MM.1S (cell line): ENCODE measurements at regions not wholly inside any gene's neighbourhood (a gene's known extent, or its start where the extent isn't known, plus 50 kb on each side); places are given as distances from the start of the nearest gene placed in this dataset.

ENCODE experiments used
- DNase-seq: peaks from one replicate; pipeline ENCODE4 v3.0.0-alpha.2; 2015
- H2AFZ ChIP-seq: fragments of 300-600 bp; sonication (generic); 2 replicates; pipeline ENCODE4 v1.6.0; 2016; ENCODE audit warnings: antibody characterized with exemption, low read length
- H3F3A ChIP-seq: fragments of 300-600 bp; sonication (generic); 2 replicates; pipeline ENCODE4 v1.6.1; 2016; ENCODE audit warnings: mild to moderate bottlenecking, antibody characterized with exemption, low read length, moderate library complexity, mixed read lengths; ENCODE audit not compliant: insufficient read depth
- H3K27ac ChIP-seq: fragments of 300-600 bp; sonication (generic); 2 replicates; pipeline ENCODE4 v1.5.1; 2016; ENCODE audit warnings: mild to moderate bottlenecking, low read length
- H3K27me3 ChIP-seq: fragments of 300-600 bp; sonication (generic); replicated peaks from 2 replicates; pipeline ENCODE4 v1.6.0; 2016; ENCODE audit warnings: low read length; ENCODE audit not compliant: insufficient read depth
- H3K36me3 ChIP-seq: fragments of 300-600 bp; sonication (generic); replicated peaks from 2 replicates; pipeline ENCODE4 v1.6.1; 2016; ENCODE audit warnings: mild to moderate bottlenecking, low read length, mixed read lengths; ENCODE audit not compliant: insufficient read depth
- H3K4me1 ChIP-seq: fragments of 300-600 bp; sonication (generic); 2 replicates; pipeline ENCODE4 v1.6.1; 2016; ENCODE audit warnings: low read length, mixed read lengths
- H3K4me2 ChIP-seq: fragments of 300-600 bp; sonication (generic); 2 replicates; pipeline ENCODE4 v1.6.0; 2016; ENCODE audit warnings: low read depth, low read length
- H3K4me3 ChIP-seq: fragments of 300-600 bp; sonication (generic); 2 replicates; pipeline ENCODE4 v1.5.1; 2016; ENCODE audit warnings: low read length, mixed read lengths
- H3K79me2 ChIP-seq: fragments of 300-600 bp; sonication (generic); 2 replicates; pipeline ENCODE4 v1.6.1; 2016; ENCODE audit warnings: mixed run types, low read length, mixed read lengths
- H3K9ac ChIP-seq: fragments of 300-600 bp; sonication (generic); 2 replicates; pipeline ENCODE4 v1.6.1; 2016; ENCODE audit warnings: low read length, mixed read lengths
- H3K9me2 ChIP-seq: fragments of 300-600 bp; sonication (generic); replicated peaks from 2 replicates; pipeline ENCODE4 v1.6.1; 2016; ENCODE audit warnings: mild to moderate bottlenecking, low read length, mixed read lengths; ENCODE audit not compliant: insufficient read depth
- H3K9me3 ChIP-seq: fragments of 300-600 bp; sonication (generic); replicated peaks from 2 replicates; pipeline ENCODE4 v1.6.1; 2016; ENCODE audit warnings: mild to moderate bottlenecking, low read length, mixed read lengths; ENCODE audit not compliant: insufficient read depth
- H4K20me1 ChIP-seq: fragments of 300-600 bp; sonication (generic); 2 replicates; pipeline ENCODE4 v1.6.1; 2016; ENCODE audit warnings: mild to moderate bottlenecking, low read length, moderate library complexity, mixed read lengths; ENCODE audit not compliant: insufficient read depth
- EZH2 ChIP-seq: fragments of 300-600 bp; sonication (generic); optimal IDR thresholded peaks from 2 replicates; pipeline ENCODE3; 2017; ENCODE audit warnings: low read depth, mild to moderate bottlenecking, antibody characterized with exemption, low read length, mixed read lengths
- EZH2phosphoT487 ChIP-seq: fragments of 300-600 bp; sonication (generic); IDR thresholded peaks from 2 replicates; pipeline ENCODE4 v1.6.1; 2018; ENCODE audit warnings: antibody characterized with exemption, low read length
- TF ChIP-seq, protein P1 (sequence below): fragments of 300-600 bp; sonication (generic); IDR thresholded peaks from 2 replicates; pipeline ENCODE4 v1.5.1; 2016; ENCODE audit warnings: antibody characterized with exemption, low read length, mixed read lengths

DNA sequence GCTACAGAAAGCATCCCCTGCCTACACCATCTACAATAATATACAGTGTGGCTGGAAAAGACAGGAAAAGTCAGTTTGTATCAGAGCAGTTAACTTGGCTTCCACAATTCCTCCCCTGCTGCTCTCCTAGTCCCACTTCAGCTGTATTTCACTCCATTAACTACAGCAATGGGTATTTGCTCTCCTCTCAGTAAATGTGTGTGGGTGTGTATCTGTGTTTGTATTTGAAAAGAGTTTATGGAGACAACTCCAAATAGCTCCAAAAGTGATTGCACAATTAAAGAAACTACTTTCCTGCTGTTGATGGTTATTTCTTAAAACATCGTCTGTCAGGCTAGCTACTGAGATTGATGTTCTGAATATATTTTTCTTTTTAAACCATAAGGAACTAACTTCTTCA lies 333.7 kb upstream of the FIGN start:
- no peaks in the 10 kb centered on the region for H3K36me3 ChIP-seq
- no peaks in the 10 kb centered on the region for H3K9me3 ChIP-seq
- H2AFZ ChIP-seq = no peak overlapping the region
- H3K4me1 ChIP-seq = peaks cover 11% of the 10 kb centered on the region
- H4K20me1 ChIP-seq = no peaks in the 10 kb centered on the region
- H3K4me3 ChIP-seq = no peak overlapping the region
- H3F3A ChIP-seq = no peaks in the 10 kb centered on the region
- no peak overlapping the region for H3K27ac ChIP-seq
- H3K79me2 ChIP-seq = no peaks in the 10 kb centered on the region
- H3K4me2 ChIP-seq = no peak overlapping the region
- TF ChIP-seq EZH2 (no peak), EZH2phosphoT487 (no peak)
- TF ChIP-seq, protein P1, sequence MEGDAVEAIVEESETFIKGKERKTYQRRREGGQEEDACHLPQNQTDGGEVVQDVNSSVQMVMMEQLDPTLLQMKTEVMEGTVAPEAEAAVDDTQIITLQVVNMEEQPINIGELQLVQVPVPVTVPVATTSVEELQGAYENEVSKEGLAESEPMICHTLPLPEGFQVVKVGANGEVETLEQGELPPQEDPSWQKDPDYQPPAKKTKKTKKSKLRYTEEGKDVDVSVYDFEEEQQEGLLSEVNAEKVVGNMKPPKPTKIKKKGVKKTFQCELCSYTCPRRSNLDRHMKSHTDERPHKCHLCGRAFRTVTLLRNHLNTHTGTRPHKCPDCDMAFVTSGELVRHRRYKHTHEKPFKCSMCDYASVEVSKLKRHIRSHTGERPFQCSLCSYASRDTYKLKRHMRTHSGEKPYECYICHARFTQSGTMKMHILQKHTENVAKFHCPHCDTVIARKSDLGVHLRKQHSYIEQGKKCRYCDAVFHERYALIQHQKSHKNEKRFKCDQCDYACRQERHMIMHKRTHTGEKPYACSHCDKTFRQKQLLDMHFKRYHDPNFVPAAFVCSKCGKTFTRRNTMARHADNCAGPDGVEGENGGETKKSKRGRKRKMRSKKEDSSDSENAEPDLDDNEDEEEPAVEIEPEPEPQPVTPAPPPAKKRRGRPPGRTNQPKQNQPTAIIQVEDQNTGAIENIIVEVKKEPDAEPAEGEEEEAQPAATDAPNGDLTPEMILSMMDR = no peak
- no peaks in the 10 kb centered on the region for H3K9me2 ChIP-seq
- no peaks in the 10 kb centered on the region for H3K27me3 ChIP-seq
- H3K9ac ChIP-seq = no peak overlapping the region
- no peak for DNase-seq

GRCh38 chr2:164068063-164068462 lies 332.3 kb upstream of the FIGN start:
- no peak overlapping the region for H2AFZ ChIP-seq

DNA sequence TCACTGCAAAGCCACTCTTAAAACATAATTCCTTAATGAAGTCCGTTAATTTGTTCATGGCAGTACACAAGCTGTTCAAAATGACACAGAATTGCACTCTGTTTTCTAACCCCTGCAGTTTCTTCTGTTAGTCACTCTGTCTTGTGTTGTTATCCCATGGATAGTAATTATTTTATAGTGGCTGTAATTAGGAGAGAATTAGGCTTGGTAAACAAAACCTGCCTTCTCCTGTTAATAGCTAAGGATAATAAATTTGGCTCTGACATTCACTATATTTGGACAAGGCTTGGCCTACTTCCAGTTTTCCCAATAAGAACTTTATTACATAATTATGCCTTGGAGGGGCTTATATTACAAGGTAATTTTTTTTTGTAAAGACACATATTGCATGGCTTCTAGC lies 330.3 kb upstream of the FIGN start:
- H2AFZ ChIP-seq = no peak overlapping the region
- H3K9ac ChIP-seq = no peak overlapping the region
- TF ChIP-seq, protein P1 = no peak
- no peak for TF ChIP-seq EZH2
- no peak for TF ChIP-seq EZH2phosphoT487
- no peaks in the 10 kb centered on the region for H3F3A ChIP-seq
- DNase-seq = no peak
- no peaks in the 10 kb centered on the region for H3K27me3 ChIP-seq
- H3K79me2 ChIP-seq = no peaks in the 10 kb centered on the region
- H3K4me2 ChIP-seq = no peak overlapping the region
- H3K4me1 ChIP-seq = peaks cover 11% of the 10 kb centered on the region
- H3K36me3 ChIP-seq = no peaks in the 10 kb centered on the region
- no peaks in the 10 kb centered on the region for H3K9me3 ChIP-seq
- H4K20me1 ChIP-seq = no peaks in the 10 kb centered on the region
- H3K9me2 ChIP-seq = no peaks in the 10 kb centered on the region
- no peak overlapping the region for H3K4me3 ChIP-seq
- H3K27ac ChIP-seq = no peak overlapping the region

More at GRCh38 chr2:164068063-164068462, 332.3 kb upstream of the FIGN start:
- Histone ChIP-seq H3K9me3 (no peaks in the 10 kb centered on the region), H3K79me2 (no peaks in the 10 kb centered on the region), H3K36me3 (no peaks in the 10 kb centered on the region), H3K4me3 (no peak overlapping the region), H4K20me1 (no peaks in the 10 kb centered on the region), H3K9me2 (no peaks in the 10 kb centered on the region), H3K4me2 (no peak overlapping the region), H3K27ac (no peak overlapping the region), H3K9ac (no peak overlapping the region), H3F3A (no peaks in the 10 kb centered on the region), H3K4me1 (peaks cover 11% of the 10 kb centered on the region), H3K27me3 (no peaks in the 10 kb centered on the region)
- DNase-seq = no peak
- TF ChIP-seq EZH2phosphoT487 (no peak), EZH2 (no peak)
- TF ChIP-seq, protein P1 = no peak

DNA sequence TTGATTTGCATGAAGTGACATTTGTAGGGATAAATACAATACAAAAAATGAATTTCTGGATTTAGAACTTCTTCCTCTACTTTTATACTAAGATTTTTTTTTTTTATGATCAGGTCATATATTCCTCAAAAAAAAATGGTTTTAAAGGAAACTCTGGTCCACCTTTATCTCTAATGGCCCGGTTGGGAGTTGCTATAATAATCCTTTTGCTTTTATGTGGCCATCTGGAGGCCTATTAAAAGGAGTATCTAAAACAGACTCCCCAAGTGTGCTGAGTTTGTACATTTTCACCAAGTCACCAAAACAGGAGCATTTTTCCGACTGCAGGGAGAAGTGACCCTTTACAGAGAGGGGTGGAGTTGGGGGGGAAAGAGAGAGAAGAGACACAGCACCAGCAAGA lies 329.2 kb upstream of the FIGN start:
- TF ChIP-seq EZH2phosphoT487 (no peak), EZH2 (no peak)
- TF ChIP-seq, protein P1 = no peak
- peaks cover 11% of the 10 kb centered on the region for H3K4me1 ChIP-seq
- no peaks in the 10 kb centered on the region for H3K36me3 ChIP-seq
- H3K9me2 ChIP-seq = no peaks in the 10 kb centered on the region
- no peak overlapping the region for H2AFZ ChIP-seq
- H3K79me2 ChIP-seq = no peaks in the 10 kb centered on the region
- H3F3A ChIP-seq = no peaks in the 10 kb centered on the region
- no peaks in the 10 kb centered on the region for H4K20me1 ChIP-seq
- H3K4me3 ChIP-seq = no peak overlapping the region
- H3K27me3 ChIP-seq = no peaks in the 10 kb centered on the region
- H3K27ac ChIP-seq = no peak overlapping the region
- H3K9ac ChIP-seq = no peak overlapping the region
- H3K9me3 ChIP-seq = no peaks in the 10 kb centered on the region
- no peak for DNase-seq
- no peak overlapping the region for H3K4me2 ChIP-seq
